ENCODE measurements at regions not wholly inside any gene's neighbourhood (a gene's known extent, or its start where the extent isn't known, plus 50 kb on each side); places are given as distances from the start of the nearest gene placed in this dataset.

GRCh38 chr19:31432201-31432810, 83.1 kb upstream of the TSHZ3 start:
- H3K27me3 ChIP-seq (replicated peaks; ENCODE audit: control insufficient read depth, insufficient read depth, low read length) = no peaks in the 10 kb centered on the region
- H3K36me3 ChIP-seq (ENCODE audit: control insufficient read depth, insufficient read depth, low read length) = no peaks in the 10 kb centered on the region
- TF ChIP-seq CTCF (IDR thresholded peaks at IDR 0.05; ENCODE audit: insufficient read depth, low read length, poor library complexity, severe bottlenecking) = no peak
- H3K4me3 ChIP-seq (replicated peaks; ENCODE audit: low read depth, low read length) = no peak overlapping the region
- no peak for DNase-seq (ENCODE audit: extremely low read depth, insufficient read length)

- Histone ChIP-seq H3K27me3 (replicated peaks; ENCODE audit: control insufficient read depth, insufficient read depth, low read length) (no peaks in the 10 kb centered on the region), H3K4me3 (replicated peaks; ENCODE audit: low read depth, low read length) (no peak overlapping the region), H3K36me3 (ENCODE audit: control insufficient read depth, insufficient read depth, low read length) (no peaks in the 10 kb centered on the region)
- no peak for DNase-seq (ENCODE audit: extremely low read depth, insufficient read length)
- TF ChIP-seq CTCF (IDR thresholded peaks at IDR 0.05; ENCODE audit: insufficient read depth, low read length, poor library complexity, severe bottlenecking) = no peak
Measured at GRCh38 chr19:31436121-31436776, 87.0 kb upstream of the TSHZ3 start.

GRCh38 chr19:31438401-31439269, 89.4 kb upstream of the TSHZ3 start:
- no peak for DNase-seq (ENCODE audit: extremely low read depth, insufficient read length)

GRCh38 chr19:31439270-31439573, 90.0 kb upstream of the TSHZ3 start:
- Histone ChIP-seq H3K4me3 (replicated peaks; ENCODE audit: low read depth, low read length) (no peak overlapping the region), H3K27me3 (replicated peaks; ENCODE audit: control insufficient read depth, insufficient read depth, low read length) (no peaks in the 10 kb centered on the region), H3K36me3 (ENCODE audit: control insufficient read depth, insufficient read depth, low read length) (no peaks in the 10 kb centered on the region)
- no peak for TF ChIP-seq CTCF (IDR thresholded peaks at IDR 0.05; ENCODE audit: insufficient read depth, low read length, poor library complexity, severe bottlenecking)
- DNase-seq (ENCODE audit: extremely low read depth, insufficient read length) = no peak

More at GRCh38 chr19:31438401-31439269, 89.4 kb upstream of the TSHZ3 start:
- Histone ChIP-seq H3K27me3 (replicated peaks; ENCODE audit: control insufficient read depth, insufficient read depth, low read length) (no peaks in the 10 kb centered on the region), H3K36me3 (ENCODE audit: control insufficient read depth, insufficient read depth, low read length) (no peaks in the 10 kb centered on the region), H3K4me3 (replicated peaks; ENCODE audit: low read depth, low read length) (no peak overlapping the region)
- TF ChIP-seq CTCF (IDR thresholded peaks at IDR 0.05; ENCODE audit: insufficient read depth, low read length, poor library complexity, severe bottlenecking) = no peak

GRCh38 chr19:31444931-31445330, 95.7 kb upstream of the TSHZ3 start:
- no peak for TF ChIP-seq CTCF (IDR thresholded peaks at IDR 0.05; ENCODE audit: insufficient read depth, low read length, poor library complexity, severe bottlenecking)
- Histone ChIP-seq H3K36me3 (ENCODE audit: control insufficient read depth, insufficient read depth, low read length) (no peaks in the 10 kb centered on the region), H3K27me3 (replicated peaks; ENCODE audit: control insufficient read depth, insufficient read depth, low read length) (no peaks in the 10 kb centered on the region), H3K4me3 (replicated peaks; ENCODE audit: low read depth, low read length) (no peak overlapping the region)
- DNase-seq (ENCODE audit: extremely low read depth, insufficient read length) = no peak
